Hematopoietic multipotent progenitor cell treated with erythropoietin and hydrocortisone succinate and interleukin-3 and kit ligand, for 17 days (in vitro differentiated cells): ENCODE measurements at regions not wholly inside any gene's neighbourhood (a gene's known extent, or its start where the extent isn't known, plus 50 kb on each side); places are given as distances from the start of the nearest gene placed in this dataset.

Source experiments
- DNase-seq: peaks from one replicate; pipeline ENCODE4 v3.0.0-alpha.2; 2015; ENCODE audit warnings: low spot score

- no peak for DNase-seq
These were observed 167.5 kb upstream of the FREM2 start for GRCh38 chr13:38519229-38519911.

GRCh38 chr13:38520041-38520440 lies 166.8 kb upstream of the FREM2 start:
- DNase-seq = no peak

GRCh38 chr13:38527140-38527539 lies 159.7 kb upstream of the FREM2 start:
- no peak for DNase-seq

GRCh38 chr13:38528986-38529385 lies 157.9 kb upstream of the FREM2 start:
- DNase-seq = no peak

- no peak for DNase-seq
These were observed 156.4 kb upstream of the FREM2 start for GRCh38 chr13:38530492-38530891.

- DNase-seq = no peak
These were observed 151.6 kb upstream of the FREM2 start for GRCh38 chr13:38535261-38535660.

GRCh38 chr13:38537051-38537450 lies 149.8 kb upstream of the FREM2 start:
- no peak for DNase-seq

GRCh38 chr13:38538422-38538821 lies 148.5 kb upstream of the FREM2 start:
- DNase-seq = no peak

GRCh38 chr13:38539632-38540031 lies 147.2 kb upstream of the FREM2 start:
- DNase-seq = no peak

GRCh38 chr13:38542601-38543000 lies 144.3 kb upstream of the FREM2 start:
- DNase-seq = no peak

GRCh38 chr13:38543561-38543960 lies 143.3 kb upstream of the FREM2 start:
- no peak for DNase-seq

- no peak for DNase-seq
These were observed 123.1 kb upstream of the FREM2 start for GRCh38 chr13:38563739-38564138.

GRCh38 chr13:38564256-38565150 lies 122.4 kb upstream of the FREM2 start:
- no peak for DNase-seq

GRCh38 chr13:38566023-38566422 lies 120.9 kb upstream of the FREM2 start:
- no peak for DNase-seq

- no peak for DNase-seq
These were observed 120.4 kb upstream of the FREM2 start for GRCh38 chr13:38566519-38566918.

- DNase-seq = no peak
These were observed 116.2 kb upstream of the FREM2 start for GRCh38 chr13:38570706-38571105.

GRCh38 chr13:38575427-38575826 lies 111.5 kb upstream of the FREM2 start:
- no peak for DNase-seq

GRCh38 chr13:38577048-38577447 lies 109.8 kb upstream of the FREM2 start:
- DNase-seq = no peak

GRCh38 chr13:38582133-38582532 lies 104.7 kb upstream of the FREM2 start:
- DNase-seq = peak; percentile 7

GRCh38 chr13:38590230-38590629 lies 96.6 kb upstream of the FREM2 start:
- no peak for DNase-seq

- no peak for DNase-seq
These were observed 95.9 kb upstream of the FREM2 start for GRCh38 chr13:38590796-38591507.

- DNase-seq = no peak
These were observed 84.6 kb upstream of the FREM2 start for GRCh38 chr13:38602266-38602665.
